HG02870 (cell line): ENCODE measurements at regions not wholly inside any gene's neighbourhood (a gene's known extent, or its start where the extent isn't known, plus 50 kb on each side); places are given as distances from the start of the nearest gene placed in this dataset.

Experiments used
- ATAC-seq: cut with Tn5 transposase; IDR thresholded peaks from one replicate; pipeline ENCODE4 v1.9.1; 2021; ENCODE audit warnings: mild to moderate bottlenecking, moderate library complexity; ENCODE audit not compliant: unreplicated experiment

DNA sequence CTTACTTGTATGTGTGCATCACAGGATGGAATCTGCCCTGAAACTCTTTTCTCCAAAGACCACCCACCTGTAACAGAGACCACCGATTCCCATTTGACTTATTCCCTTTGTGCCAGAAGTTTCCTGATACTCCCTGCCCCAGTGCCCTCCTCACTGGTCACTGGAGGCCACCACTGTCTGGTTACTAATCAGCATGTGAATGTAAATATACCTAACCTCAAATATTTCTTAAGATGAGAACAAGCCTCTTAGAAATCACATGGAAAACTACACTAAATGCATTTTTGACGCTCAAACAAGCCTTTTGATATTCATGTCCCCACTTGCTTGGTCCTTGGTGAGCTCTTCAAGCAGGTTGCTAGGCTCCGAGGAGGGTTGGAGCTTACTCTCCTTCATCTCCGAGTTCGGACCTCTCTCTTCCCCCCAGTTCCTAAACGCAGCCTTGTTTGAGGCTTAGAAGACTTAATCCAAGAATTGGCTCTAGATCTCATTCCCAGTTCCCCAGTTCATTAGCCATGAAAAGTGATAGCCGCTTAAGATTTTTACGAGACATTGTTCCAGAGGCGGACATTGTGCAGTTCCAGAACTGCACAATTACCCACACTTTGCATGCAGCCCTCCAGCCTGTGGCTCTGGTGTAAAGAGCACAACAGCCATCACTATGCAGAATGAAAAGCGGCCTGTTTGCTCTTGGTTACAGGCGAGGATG lies 579.2 kb upstream of the PSMD7 start:
- ATAC-seq = no peak

DNA sequence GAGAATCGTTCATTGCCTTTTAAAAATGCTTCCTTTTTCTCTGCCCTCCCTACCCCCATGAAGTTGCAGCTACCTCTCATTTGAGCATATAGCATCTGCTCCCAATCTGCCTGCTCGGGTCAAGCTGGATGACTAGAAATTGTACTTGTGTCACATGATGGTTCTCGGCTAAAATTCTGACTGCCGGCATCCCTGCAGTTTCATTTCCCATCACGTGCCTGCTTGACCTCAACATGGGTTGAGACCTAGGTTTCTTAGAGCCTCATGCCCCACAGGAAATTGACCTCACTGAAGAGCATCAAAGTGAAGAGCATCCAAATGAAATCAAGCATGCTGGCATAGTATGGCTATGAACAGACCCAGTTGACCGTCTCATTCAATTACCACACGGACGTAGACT lies 581.6 kb upstream of the PSMD7 start:
- ATAC-seq = no peak

DNA sequence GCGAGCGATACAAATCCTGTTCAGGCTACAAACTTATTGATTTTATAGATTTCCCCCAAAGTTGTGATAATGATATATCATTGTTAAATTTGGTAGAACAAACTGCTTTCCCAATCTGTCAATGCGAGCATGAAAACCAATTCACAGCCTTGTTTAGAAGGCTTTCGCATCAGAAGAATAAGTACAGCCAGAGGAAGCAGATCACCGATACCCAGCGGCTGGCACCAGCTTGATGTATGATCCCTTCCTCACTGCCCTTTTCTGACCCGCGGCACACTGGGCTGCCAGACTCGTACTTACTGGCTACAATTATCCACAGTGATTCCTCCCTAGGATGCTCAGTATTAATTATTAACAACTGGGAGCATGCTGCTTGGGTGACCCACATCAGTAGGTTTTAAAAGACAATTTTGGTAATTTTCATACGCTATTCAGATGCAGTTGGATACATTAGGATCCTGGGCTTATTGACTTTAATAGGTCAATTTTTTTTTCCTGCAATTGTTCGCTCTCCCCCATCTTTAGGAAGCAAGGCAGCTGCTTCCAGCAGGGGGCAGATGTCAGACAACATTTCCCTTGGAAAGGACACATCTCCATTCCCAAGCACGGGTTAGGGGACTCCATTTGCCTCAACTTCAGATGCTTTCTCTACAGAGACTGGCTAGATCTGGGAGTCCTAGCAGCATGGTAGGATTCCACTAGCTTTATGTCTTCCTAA lies 582.7 kb upstream of the PSMD7 start:
- ATAC-seq = no peak

DNA sequence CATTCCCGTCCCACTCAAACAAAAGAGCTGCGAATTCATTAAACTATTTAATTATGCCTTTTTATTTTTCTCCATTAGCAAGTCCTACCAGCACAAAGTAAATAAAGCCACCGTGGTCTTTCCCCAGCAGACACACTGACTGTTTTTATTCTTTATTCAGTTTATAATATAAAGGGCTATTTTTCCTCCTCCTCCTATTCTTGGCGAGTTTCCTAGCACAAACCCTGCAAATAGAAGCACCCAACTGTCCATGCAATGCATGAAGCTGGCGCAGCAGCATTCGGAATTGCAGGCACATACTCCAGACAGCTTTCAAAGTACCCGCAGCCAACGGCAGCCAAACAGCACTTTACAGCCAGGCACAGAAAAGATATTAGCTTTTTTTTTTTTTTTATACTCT lies 583.4 kb upstream of the PSMD7 start:
- no peak for ATAC-seq

DNA sequence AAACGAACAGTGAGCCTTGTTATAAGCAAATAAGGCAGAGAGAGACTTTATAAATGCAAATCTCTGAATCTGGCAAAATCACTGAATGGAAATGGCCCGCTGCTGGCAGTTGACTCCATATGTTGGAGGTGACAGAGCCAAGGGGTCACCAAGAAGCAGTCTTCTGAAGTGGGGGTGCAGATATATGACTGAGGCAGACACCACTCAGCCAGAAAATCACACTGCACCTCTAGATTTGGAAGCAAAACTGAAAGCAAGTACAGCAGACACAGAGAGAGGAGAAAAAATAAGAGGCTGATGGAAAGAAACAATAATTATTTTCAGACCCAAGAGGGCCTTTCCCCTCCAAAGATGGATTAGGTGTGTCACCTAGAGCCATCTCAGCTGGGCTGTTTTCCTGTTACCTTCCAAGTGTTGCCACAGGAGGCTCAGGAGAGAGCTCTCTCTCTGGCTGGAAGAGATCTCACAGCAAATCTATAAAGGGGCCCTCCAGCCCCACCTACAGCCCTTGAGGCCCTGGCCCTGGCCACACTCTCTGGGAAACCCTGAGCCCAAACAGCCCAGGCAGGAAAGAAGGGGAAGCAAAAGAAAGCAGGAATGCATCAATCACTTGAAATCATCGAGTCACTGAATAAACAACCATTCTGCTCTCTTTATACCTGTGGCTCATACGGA lies 585.1 kb upstream of the PSMD7 start:
- no peak for ATAC-seq

DNA sequence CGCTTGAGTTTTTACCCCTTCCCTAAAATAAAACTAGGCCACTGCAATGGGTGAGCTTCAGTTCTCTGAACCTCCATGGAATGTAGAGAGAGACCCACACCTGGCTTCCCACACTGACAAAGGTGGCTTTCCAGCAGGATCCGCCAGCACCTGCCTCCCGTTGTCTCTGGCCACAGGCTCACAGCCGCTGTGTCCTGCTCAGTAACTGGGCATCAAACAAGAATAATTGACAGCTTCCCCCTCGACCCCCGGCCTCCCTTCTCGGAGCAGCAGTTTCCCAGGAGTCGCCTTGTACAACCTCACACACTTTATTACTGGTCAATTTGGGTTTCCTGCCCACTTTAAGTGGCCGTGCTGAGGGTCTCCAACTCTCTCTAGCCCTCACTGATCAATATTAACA lies 586.1 kb upstream of the PSMD7 start:
- no peak for ATAC-seq

DNA sequence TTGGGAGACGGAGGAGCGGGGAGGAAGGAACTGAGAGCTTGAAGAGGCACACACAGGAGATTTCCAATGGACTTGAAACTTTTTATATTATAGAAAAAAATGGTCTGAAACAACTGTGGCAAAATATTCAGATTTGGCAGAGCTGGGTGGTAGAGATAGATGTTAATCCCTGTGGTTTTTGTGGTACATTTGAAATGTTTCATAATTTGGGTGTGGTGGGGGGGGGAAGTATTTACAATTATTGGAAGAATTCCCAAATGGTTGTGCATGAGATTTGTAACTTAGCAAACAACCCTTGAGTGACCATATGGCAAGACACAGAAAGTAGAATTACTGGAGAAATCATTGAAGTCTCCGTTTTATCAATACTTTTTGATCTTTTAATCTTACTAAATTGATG lies 588.8 kb upstream of the PSMD7 start:
- no peak for ATAC-seq

DNA sequence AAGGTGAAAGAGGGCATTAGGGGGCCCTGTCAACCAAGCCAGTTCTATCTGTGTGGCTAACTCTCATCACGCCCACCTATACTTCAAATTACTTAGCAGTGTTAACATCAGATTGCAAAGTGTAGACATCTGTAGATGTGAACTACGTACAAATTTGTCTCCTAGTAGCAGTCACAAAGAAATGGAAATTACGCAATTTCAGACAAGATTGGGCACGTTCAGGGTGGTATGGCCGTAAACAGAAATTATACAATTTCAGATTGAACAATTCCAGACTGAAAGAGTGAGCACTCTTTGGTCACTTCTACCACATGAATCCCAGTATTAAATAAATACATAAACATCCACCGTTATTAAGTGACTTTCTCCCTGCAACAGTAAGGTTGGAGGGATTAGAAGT lies 592.7 kb upstream of the PSMD7 start:
- ATAC-seq = no peak

DNA sequence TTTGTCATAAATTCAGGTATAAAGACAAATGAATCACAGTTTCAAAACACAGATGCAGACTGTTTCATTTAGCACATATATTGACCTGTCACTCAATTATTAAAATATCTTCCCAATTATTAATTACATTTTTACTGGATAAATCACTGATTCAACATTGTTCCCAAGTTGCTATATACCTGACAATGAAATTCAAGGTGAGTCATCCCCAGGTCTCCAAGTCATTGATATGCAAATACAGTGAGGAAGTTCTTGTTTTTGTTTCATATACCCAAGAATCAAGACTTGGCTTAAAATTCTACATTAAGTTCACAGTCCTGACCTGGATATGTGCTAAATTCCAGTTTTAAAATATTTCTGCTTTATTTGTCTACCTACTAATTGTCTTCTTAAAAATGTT lies 599.3 kb upstream of the PSMD7 start:
- ATAC-seq = no peak

DNA sequence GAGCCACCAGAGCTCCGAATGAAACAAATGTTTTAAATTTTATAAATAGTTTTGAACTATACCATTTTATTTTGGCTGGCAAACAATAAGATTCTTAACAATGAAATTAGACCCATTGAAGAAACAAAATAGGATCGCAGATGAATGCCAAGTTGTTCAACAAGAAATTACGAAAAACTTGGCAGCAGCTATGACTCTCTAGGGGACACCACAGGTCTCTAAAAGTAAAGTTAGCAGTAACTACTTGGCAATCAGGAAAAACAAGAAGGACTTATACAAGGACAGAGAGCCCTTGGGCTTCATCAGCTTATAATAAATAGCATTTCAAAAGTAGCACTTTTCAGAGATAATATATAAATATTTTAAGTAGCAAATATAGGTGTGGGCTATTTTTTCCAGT lies 603.8 kb upstream of the PSMD7 start:
- ATAC-seq = no peak

DNA sequence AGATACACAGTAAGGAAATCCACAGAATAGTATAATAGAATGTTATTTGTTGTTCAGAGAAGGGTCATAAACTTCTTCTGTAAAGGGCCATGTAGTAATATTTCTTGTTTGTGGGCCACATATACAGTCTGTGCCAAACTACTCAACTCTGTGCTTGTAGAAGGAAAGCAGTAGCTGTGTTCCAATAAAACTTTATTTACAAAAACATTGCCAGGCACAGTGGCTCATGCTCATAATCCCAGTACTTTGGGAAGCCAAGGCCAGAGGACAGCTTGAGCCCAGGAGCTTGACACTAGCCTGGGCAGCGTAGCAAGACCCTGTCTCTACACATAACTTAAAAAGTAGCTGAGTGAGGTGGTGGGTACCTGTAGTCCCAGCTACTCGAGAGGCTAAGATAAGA lies 612.8 kb upstream of the PSMD7 start:
- ATAC-seq = no peak

DNA sequence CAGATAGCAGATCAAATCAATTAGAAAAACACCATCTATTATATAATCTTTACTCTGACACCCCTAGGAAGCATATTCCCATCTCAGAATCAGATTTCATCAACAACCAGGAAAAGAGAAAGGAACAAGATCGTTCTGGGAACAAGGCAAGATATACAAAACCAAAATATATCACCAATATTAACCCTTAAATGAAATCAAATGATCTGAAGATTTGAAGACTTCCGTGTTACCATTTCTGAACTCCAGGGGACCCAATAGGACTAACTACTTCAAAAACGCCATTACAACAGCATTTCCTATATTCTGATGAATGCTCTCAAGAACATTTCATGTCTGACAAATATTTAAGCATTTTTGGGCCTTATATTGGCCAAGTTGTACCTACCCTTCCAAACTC lies 624.2 kb upstream of the ZFHX3 start:
- ATAC-seq = no peak

DNA sequence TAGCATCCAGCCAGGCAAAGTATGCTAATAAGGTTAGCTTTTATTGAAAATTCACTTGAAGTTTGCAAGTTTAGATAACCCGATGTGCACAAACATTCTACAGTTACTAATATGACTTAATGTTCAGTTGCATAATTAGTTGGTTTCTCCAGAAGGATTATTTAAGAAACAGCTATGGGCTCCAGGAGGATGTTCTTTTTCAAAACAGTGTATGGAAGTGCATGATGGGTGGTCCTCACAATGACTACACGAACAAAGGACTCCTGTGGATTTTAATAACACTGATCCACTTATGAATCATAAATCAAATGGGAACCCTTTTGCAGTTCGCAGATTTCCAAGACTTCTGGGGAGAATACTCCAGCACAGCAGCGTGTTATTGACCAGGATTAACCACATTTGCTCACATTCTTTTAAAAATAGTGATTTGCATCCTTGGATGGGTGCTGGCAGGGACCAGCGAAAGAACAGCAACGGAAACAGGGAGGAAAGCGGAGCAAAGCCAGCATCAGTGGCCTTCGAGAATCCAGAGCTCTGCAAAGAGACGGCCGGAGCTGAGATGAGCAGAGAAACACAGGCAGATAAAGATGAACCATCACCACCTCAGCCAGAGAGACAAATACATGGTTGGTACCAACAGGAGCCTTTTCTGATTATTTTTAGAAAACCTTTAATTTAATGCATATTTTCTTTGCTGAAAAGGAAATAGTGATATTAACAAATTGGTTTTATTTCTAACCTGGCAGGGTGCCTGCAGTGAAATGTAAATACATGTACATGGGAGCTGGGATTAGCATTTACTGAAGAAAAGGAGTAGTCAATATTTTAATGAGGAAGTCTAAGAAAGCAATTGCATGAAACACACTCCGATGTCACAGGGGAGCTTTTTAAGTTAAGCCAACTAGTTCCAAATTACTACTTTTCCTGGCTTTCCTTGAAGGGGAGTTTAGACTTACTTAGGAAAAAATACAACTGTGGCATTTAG lies 623.2 kb upstream of the ZFHX3 start:
- ATAC-seq = no peak

DNA sequence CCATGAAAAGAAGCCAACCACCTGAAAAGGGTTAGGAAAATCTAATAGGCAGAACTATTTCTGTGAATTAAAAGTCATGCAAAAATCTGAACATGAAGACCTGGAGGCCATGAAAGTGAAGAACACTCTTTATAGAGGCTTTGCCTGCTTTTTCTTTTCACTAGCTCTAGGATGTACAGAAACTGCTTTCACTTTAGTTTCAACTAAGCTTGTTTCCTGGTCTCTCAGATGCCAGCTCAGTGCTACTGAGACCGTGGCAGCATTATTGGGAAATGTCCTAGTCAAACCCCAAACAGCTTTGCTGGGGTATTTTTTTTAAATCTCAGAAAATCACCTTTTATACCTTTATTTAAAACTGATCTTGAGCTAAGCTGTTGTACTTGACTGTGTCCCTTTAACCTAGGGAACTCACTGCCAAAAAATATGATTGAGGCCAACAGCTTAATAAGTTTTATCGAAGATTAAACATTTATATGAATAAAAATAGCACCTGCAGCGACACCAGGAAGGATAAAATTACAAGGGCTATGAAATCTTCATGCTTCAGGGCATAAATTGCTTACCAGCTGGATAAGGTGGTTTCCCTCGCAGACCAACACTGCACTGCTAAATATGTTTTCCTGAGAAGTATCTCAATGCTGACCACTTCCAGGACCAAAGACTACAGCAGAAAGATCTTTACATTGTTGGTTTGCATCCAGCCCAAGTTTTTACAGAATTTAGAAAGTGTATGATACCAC lies 621.8 kb upstream of the ZFHX3 start:
- ATAC-seq = no peak

DNA sequence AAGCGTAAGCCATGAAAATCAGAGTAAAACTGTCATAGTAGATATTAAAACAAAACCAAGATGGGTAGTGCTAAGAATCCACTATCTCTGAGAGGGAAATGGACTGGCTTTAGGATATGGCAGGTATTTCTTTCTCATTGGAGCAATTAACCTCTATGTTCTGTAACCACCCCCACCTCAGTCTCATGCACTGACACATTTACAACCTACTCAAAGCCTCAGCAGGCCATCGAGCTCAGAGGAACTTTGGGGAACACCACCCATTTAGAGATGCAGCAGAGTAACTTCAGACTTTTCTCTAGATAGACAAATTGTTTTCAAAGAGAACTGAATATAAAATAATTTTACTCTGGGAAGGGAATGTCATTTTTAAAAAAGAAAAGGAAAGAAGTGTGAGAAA lies 615.8 kb upstream of the ZFHX3 start:
- ATAC-seq = no peak

DNA sequence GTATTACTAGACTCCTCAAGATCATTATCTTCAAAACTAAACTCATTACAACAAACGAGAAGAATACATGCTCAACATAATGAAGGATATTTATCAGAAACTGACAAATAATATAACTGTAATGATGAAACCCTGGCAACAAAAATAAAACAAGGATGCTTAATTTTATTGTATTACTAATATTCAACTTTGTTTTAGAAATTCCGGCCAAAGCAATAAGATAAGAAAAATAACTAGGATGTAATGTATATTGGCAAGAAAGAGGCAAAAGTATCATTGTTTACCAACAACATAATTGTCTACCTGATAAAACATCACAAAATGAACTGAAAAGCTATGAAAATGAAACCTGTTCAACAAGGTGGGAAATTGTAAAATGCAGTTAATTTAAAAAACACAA lies 588.3 kb upstream of the ZFHX3 start:
- no peak for ATAC-seq

DNA sequence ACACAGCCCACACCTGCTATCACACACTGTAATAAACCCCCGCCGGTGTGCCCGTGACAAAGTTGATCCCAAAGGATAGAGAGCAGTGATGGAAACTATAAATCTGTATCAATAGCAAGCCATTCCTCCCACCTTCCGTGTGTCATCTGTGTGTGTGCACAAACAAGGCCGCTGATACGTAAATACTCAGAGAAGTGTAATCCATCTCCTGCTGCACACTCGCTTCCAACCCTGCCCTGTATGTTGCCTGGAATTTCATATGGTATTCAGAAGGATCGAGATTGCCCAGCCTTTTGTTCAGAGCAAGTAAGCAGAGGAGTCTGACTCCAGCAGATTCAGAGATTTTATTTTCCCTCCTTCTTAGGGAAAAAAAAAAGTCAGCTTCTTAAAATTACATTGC lies 581.1 kb upstream of the ZFHX3 start:
- no peak for ATAC-seq

DNA sequence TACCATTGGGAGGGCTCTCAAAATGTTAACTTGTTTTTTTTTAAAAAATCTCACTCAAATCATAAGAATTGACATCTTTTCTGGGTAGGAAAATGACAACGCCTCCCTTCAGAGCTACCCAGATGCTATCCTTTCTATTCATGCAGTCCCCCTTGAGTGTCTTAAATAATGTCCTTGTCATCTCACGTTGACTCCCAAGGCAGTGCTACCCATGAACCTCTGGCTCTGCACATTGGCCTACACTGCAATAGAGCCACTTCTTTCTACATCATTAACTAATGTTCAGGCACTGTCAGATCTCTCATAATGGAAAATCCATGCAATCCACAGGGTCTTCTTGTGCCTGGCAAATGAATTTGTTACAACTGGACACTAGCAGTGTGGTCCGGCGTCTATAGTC lies 569.8 kb upstream of the ZFHX3 start:
- no peak for ATAC-seq

DNA sequence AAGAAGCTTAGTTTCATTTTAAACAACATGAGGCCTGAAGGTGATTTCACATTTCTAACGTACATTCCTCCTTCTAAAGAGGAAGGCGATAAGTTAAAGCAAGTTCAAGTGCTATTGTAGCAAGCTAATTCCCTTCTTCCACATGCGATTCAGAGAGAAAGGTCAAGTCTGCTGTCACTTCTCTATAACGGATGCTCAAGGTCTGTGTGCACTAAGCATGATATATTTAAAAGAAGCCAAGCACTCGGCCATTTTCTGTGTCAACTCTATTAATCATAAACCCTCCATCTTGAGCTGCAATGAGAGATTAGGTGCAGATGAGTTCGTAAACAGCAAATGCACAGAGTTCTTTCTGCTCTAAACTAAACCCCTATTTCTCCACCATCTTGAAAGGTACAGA lies 568.8 kb upstream of the ZFHX3 start:
- no peak for ATAC-seq

DNA sequence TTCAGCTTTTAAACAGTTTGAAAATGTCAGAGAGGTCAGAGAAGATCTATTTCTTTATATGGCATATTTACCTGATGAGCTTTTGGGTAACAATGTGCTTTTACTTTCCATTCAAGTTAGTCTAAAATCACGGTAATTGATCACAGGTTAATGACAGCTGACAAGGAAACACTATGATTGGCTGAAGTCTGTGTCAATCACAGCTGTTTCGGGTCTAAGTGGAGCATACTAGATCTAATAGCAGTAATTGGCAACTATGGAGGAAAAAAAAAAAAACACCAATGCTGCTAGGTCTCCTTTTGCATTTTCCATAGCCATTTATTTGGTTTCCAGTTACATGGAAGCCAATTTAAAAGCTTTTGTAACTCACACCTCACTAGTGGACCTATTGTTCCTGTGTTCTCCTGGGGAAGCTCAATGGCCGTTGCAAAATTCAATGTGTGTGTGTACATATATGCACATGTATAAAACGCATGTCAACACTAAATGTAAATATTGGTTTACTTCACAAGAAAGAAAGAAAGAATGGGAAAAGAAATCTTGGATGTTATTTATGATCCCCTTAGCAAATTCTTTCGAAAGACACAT lies 568.3 kb upstream of the ZFHX3 start:
- ATAC-seq = no peak
